ENCODE measurements at regions not wholly inside any gene's neighbourhood (a gene's known extent, or its start where the extent isn't known, plus 50 kb on each side); places are given as distances from the start of the nearest gene placed in this dataset.

DNA sequence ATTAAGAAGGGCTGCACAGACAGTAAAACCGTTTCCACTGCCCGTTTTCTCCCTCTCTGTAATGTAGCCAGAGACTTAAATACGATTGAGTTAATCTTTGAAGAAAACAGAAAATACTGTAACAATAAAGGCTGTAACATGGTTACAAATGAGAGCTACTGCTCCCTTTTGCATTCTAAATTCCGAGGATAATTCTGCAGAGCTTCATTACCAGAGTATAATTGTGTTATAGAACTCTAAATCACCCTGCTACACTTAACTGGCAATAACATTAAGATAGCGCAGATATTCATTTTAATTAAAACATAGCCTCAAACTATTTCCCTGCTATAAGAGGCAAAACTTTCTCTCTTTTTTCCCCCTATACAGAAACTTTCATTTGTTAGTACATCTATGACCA lies 283.7 kb upstream of the BRINP1 start:
- no peak for DNase-seq (ENCODE audit: low read depth in 2 of 2)

- DNase-seq (ENCODE audit: low read depth in 2 of 2), result no peak
Measured at GRCh38 chr9:119649205-119649604, 280.0 kb upstream of the BRINP1 start.

DNA sequence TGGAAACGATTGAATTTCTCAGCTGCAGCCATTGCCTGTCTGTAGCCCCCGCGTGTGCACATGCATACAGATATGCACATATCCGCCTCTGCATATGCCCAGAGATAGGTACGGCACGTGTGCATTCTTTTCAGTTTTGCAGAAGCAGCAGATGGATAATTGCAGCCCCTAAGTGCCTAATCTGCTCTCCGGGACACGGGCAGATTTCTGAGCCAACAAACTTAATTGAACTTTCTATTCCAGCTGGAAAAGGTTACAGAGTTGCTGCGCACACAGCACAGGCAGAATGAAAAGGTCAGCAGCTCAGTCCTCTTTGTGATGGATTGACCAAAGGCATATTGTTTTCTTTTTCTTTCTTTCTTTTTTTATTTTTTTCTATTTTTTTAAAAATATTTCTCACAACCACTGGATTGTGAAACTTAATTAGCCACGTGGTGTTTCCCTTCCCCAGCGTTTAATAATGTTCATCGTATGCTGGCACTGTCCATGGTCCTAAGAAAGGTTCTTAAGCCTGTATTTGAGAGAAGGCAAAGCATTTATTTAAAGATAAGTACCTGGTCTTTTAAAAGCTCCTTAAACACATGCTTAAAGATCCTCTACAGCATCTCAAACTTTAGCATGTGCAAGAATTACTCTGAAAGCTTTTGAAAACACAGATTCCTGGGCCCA lies 270.2 kb upstream of the BRINP1 start:
- no peak for DNase-seq (ENCODE audit: low read depth in 2 of 2)

DNA sequence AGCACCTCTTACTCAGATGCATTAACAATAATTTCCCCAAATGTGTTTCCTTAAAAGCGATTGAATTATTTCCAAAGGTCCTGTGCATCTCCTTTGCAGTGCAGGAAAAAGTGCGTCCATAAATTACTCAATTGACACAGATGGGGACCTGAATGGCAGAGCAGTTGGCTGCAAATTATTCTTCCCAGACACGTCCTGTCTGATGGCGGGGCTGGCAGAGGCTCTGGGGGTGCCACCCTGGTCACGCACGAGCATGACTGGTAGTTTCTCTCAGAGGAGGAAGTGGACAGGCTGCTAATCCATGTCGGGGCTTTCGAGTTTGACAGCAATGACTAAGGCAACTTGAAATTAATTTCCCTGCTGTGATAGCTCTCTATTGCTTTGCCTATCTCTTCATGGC lies 264.8 kb upstream of the BRINP1 start:
- DNase-seq (ENCODE audit: low read depth in 2 of 2), result no peak

DNA sequence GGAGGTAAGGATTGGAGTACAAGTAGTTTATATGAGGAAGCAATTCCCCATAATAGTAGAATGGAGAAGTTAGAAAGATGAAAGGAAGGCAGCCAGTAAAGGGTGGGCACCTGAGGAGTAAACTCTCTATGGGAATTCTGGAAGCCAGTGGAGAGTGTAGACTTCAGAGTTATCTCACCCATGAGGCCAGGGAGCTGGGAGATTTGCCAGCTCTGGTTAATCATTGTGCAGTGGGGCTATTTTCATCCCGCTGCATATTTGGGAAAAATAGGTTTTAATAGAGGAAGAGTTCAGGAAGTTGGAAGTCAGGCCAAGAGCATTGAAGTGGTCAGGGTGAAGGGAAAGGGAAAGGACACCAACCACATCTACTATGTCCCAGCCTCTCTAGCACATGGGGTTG lies 242.3 kb upstream of the BRINP1 start:
- no peak for DNase-seq (ENCODE audit: low read depth in 2 of 2)

GRCh38 chr9:119609277-119609971 lies 240.2 kb upstream of the BRINP1 start:
- DNase-seq (ENCODE audit: low read depth in 2 of 2), result no peak

DNA sequence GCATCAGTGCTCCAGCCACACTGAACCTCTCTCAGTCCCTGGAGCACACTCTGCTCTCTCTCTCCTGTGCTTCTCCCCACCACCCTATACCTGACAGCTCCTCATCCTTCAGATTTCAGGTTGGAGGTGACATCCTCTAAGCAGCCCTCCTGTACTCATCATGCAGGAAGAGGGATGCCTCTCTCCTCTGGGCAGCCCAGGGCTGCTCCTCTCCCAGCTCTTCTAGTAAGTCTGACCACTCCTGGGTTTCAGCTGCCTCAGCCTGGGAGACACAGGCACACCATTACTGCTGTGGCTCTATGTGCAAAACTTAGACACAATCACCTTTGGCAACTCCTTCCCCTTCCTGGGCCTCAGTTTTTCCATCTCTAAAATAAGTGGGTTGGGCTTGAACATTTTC lies 232.4 kb upstream of the BRINP1 start:
- no peak for DNase-seq (ENCODE audit: low read depth in 2 of 2)

DNA sequence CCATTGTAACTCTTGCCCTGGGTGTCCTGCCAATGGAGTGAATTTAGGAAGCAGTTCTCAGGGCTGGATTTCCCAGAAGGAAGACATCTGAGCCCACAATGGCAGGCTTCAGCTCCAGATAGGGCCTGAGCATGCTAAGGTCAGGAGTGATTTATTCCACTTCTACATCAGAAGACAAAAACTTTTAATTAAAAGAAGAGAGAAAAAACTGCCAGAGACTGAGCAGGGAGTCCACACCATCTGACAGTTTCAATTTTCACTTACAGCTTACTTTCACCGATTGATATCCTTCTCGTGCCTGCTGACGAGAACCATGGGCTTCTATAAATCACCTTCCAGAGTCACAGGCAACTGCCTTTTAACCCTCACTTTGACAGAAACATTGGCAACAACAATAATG lies 228.3 kb upstream of the BRINP1 start:
- no peak for DNase-seq (ENCODE audit: low read depth in 2 of 2)

GRCh38 chr9:119596703-119597102 lies 227.5 kb upstream of the BRINP1 start:
- no peak for DNase-seq (ENCODE audit: low read depth in 2 of 2)

DNA sequence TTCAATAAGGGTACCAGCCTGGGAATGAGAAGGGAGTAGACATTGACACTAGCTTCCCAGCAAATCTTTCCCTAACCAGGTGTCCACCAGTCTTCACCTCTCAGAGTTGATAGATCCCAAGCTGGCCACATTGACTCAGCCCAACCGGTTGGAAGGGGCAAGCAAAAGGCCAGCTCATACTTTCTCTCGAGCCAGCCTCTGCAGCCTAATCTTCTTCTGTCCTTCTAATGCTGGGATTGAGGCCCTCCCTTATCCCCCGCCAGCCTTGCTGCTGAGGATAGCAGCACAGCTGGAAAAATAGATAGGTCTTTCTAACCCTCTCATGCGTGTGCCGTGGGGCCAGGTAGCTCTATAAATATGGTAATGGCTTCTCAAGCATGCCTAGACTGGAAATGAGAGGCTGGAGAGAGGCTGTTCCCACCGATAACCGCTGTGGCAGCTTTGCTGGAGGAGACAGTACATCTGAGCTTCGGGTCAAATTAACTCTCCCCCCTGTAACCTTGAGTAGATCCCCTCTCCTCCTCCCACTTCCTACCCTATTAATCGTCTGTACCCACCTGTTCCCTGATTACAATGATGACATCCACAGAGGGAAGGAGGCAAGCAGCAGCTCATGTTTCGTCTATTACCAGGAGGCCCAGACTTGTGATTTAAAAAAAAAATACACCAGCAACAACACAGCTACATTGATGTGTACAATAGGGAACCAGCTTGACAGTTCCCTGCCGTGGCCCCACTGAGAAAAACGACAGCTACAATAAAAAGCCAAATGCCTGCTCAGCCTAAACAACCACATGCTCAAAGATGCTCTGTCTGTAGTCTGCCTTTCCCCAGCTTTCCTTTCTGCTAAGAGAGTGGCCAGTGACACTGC lies 219.9 kb upstream of the BRINP1 start:
- no peak for DNase-seq (ENCODE audit: low read depth in 2 of 2)

- no peak for DNase-seq (ENCODE audit: low read depth in 2 of 2)
Measured at GRCh38 chr9:119577881-119578280, 208.6 kb upstream of the BRINP1 start.

- DNase-seq (ENCODE audit: low read depth in 2 of 2), result no peak
Measured at GRCh38 chr9:119559986-119560385, 190.8 kb upstream of the BRINP1 start.

DNA sequence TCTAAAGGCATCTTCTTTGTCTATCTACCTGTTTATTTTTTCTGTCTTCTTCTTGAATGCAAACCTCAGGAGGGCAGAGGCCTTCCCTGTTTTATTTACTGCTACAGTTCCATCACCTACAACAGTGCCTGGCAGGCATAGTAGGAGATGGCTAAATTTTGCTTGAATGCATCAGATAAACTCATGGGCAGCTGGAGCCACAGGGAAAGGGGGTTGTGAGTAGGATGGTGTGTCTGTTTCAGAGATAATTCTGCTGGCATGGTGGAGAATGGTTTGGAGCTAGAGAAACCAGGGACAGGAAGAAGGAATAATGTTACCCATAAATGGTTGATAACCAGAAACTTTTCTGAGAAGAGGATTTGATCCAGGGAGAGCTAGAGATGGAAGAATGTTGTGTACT lies 189.8 kb upstream of the BRINP1 start:
- no peak for DNase-seq (ENCODE audit: low read depth in 2 of 2)

DNA sequence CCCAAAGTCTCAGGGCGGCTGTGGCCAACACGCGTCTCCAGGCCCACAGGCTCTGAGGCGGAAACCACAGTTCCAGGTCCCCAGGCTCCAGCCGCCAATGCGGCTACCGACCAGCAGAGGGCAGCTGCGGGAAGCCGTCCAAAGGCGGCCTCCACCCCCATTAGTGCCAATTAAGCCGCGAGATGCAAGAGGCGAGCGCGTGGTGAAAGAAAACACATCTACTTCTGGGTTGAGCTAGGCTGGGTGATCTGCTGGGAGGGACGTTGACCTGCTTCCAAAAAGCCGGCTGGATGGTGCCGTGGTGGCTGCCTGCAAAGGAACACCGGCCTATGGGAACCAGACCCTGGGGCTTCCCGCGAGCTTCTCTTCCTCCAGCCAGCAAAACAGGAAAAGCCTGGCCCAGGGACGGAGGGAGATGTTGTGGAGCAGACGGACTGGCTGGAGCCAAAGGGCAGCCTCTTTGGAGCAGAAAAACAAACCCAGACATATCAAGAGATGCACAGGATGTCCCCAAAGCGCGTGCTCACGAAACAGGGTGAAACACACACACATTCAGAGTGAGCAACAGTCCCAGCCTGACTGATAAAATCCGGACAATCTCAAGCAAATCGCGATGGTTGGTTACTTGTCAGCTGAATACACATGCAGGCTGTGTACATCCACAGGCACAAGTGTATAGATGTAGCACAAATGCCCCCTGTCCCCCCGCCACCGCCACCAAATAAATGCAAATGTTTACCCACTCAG lies 187.1 kb upstream of the BRINP1 start:
- peak; percentile 31 for DNase-seq (ENCODE audit: low read depth in 2 of 2)

DNA sequence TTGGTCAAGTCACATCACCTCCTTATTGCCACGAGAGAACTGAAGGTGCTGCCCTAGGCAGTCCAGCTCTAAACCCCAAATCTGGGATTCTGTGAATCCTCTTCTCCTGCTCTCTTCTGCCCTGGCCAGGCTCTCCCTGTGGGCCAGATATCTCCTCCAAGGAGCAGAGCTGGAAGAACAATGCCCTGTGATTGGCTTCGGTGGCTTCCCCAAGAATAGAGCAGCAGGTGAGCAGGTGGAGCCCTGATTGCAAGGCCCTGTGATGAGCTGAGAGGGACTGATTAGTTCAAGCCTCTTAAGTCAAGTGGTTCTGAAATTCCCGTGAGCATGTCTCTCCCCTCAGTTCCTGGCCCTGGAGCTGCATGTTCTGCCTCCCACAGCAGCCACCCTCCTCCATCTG lies 175.3 kb upstream of the BRINP1 start:
- no peak for DNase-seq (ENCODE audit: low read depth in 2 of 2)

DNA sequence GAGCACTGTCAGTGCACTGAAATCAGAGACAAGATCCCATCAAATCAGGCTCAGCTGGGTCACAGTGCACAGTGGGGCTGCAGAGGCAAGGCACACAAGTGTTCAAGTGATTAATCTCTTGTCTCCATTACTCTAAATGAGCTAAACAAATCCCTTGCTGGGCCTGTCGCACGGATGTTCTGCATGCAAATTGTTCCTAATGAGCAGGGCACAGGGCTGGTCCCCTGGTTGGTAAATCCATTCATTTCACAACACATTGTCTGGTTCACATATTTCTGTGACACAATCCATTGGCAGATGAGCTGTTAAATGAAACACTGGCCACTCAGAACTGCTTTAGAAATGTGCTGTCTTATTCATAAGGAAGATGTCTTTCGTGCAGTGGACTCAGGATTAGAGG lies 167.9 kb upstream of the BRINP1 start:
- no peak for DNase-seq (ENCODE audit: low read depth in 2 of 2)

- DNase-seq (ENCODE audit: low read depth in 2 of 2), result no peak
Measured at GRCh38 chr9:119533504-119533903, 164.3 kb upstream of the BRINP1 start.

GRCh38 chr9:119526698-119527097 lies 157.5 kb upstream of the BRINP1 start:
- no peak for DNase-seq (ENCODE audit: low read depth in 2 of 2)

DNA sequence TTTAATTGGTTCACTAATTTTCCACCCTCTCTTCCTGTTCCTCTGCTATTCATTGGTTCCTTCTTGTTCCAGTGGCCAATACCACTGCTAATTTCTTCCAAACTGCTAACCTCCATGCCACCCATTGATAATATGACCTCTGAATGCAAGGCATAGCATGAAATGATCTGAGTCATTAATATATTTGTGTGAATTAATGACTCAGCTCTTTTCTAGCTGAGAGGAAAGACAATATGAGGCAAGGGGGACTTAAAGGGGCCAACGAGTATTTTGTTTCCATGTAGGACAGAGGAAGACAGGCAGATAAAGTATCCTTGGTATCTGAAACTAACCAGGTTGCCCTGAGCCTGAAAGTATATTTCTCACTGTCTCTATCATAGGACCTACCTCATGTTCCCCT lies 154.3 kb upstream of the BRINP1 start:
- DNase-seq (ENCODE audit: low read depth in 2 of 2), result no peak

DNA sequence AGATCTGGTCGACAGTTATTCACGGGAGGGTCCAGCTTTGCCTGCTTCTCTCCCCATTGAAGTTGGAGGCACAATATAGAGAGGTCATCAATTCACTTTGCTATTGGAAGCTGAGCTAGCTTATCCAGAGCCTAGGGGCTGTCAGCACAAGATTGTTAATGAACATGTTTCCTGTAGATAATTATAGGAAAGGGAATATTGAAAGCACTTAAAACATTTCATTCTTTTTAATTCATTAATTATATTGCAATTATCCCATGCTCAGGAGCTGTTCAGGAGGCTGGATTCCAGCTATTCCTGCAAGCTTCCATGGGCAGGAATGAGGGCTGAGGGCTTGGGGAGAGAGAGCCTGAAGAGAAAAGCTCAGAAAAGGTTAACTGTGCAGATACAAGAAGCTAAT lies 153.1 kb upstream of the BRINP1 start:
- DNase-seq (ENCODE audit: low read depth in 2 of 2), result no peak

DNA sequence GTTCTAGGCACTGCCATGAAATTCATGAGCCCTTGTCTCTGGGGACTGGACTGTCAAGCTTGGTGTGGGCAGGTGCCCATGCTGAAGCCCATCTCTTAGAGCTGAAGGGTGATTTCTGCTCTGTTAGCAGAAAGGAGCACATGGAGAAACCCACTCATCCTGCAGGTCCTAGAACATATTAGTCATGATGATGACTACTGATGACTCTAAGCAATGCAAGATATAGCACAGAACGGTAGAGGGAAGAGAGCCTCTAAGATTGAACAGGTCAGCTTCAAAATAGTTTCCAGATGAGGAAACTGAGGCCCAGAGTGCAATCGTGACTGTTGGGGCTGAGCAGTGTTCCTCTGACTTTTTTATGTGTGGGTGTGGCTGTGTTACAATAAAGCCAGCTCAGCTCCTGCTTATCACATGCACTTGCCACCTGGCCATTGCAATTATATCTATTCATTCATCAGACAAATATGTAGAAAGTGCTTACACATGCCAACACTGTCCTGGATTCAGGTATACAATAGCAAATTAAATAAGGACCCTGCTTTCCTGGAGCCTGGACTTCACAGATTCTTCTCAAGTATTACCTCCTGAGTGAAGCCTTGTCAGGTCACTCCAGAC lies 140.2 kb upstream of the BRINP1 start:
- DNase-seq (ENCODE audit: low read depth in 2 of 2), result no peak

DNA sequence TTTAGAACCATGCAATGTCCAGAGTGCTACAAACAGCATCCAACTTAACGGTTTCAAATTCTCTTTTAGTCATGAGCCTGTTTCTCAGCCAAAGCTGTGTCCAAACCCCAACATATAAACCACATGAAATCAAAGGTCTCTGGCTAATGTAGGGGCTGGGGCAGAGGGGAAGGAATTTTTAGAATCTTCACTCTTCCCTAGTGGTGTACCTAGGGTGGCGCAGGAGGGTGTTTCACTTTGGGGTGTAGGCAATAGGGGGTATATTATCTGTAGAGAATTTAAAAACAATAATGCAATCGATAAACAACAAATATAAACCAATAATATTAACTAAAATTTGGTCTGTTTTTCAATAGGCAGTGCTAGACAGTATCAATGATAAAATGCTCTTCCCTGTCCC lies 132.1 kb upstream of the BRINP1 start:
- no peak for DNase-seq (ENCODE audit: low read depth in 2 of 2)

All from fibroblast of skin of left biceps (primary cell).